ENCODE measurements at regions not wholly inside any gene's neighbourhood (a gene's known extent, or its start where the extent isn't known, plus 50 kb on each side); places are given as distances from the start of the nearest gene placed in this dataset.
"Not testable (repeated sequence)": the region's sequence is repeated elsewhere in the genome, so short reads cannot be mapped to it uniquely, and the experiment has no call there.

DNA sequence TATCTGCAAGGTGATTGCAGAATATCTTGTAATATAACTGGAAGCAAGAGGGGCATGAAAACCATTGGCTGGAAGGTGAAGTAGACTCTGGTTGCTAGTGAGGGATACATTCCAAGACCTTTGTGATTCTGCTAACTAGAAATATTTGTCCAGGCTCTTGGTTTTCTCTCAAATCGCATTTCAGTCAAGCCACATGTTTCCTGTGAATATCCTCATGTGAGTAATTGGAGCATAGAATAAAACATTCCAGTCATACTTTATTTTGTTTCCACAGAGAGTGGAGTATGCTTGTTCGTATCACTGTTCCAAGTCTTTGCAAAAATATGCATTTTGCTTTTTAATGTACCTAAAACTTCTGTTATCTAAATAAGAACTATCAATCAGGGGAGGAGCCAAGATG lies 850.0 kb downstream of the EPHA3 start (continued):
- TF ChIP-seq, protein P1, sequence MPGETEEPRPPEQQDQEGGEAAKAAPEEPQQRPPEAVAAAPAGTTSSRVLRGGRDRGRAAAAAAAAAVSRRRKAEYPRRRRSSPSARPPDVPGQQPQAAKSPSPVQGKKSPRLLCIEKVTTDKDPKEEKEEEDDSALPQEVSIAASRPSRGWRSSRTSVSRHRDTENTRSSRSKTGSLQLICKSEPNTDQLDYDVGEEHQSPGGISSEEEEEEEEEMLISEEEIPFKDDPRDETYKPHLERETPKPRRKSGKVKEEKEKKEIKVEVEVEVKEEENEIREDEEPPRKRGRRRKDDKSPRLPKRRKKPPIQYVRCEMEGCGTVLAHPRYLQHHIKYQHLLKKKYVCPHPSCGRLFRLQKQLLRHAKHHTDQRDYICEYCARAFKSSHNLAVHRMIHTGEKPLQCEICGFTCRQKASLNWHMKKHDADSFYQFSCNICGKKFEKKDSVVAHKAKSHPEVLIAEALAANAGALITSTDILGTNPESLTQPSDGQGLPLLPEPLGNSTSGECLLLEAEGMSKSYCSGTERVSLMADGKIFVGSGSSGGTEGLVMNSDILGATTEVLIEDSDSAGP (CRISPR knock-in tag; IDR thresholded peaks at IDR 0.05), result no peak
- TF ChIP-seq ZNF311 (CRISPR knock-in tag; IDR thresholded peaks at IDR 0.05), result no peak
- TF ChIP-seq, protein P2, sequence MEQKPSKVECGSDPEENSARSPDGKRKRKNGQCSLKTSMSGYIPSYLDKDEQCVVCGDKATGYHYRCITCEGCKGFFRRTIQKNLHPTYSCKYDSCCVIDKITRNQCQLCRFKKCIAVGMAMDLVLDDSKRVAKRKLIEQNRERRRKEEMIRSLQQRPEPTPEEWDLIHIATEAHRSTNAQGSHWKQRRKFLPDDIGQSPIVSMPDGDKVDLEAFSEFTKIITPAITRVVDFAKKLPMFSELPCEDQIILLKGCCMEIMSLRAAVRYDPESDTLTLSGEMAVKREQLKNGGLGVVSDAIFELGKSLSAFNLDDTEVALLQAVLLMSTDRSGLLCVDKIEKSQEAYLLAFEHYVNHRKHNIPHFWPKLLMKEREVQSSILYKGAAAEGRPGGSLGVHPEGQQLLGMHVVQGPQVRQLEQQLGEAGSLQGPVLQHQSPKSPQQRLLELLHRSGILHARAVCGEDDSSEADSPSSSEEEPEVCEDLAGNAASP (IDR thresholded peaks at IDR 0.05), result no peak
- TF ChIP-seq ASH1L (IDR thresholded peaks at IDR 0.05; ENCODE audit: borderline replicate concordance, low read depth, partially characterized antibody), result no peak
- no peak for TF ChIP-seq HDAC1 (IDR thresholded peaks at IDR 0.05)
- no peak for TF ChIP-seq ILK (tag; IDR thresholded peaks at IDR 0.05; ENCODE audit: borderline replicate concordance, low read depth)
- TF ChIP-seq CHCHD3 (CRISPR knock-in tag; IDR thresholded peaks at IDR 0.05), result no peak
- no peak for TF ChIP-seq SMARCB1 (IDR thresholded peaks at IDR 0.05; ENCODE audit: insufficient read length, low read depth)
- no peak for TF ChIP-seq SMARCA5 (IDR thresholded peaks at IDR 0.05)
- no peak for TF ChIP-seq RAD21 (CRISPR knock-in tag; conservative IDR thresholded peaks at IDR 0.05 in 1 of 2, IDR thresholded peaks at IDR 0.05 in 1 of 2)
- TF ChIP-seq SPI1 (IDR thresholded peaks at IDR 0.05; ENCODE audit: borderline replicate concordance, low read depth, low read length), result no peak
- no peak for TF ChIP-seq PTRF (tag; IDR thresholded peaks at IDR 0.05)

DNA sequence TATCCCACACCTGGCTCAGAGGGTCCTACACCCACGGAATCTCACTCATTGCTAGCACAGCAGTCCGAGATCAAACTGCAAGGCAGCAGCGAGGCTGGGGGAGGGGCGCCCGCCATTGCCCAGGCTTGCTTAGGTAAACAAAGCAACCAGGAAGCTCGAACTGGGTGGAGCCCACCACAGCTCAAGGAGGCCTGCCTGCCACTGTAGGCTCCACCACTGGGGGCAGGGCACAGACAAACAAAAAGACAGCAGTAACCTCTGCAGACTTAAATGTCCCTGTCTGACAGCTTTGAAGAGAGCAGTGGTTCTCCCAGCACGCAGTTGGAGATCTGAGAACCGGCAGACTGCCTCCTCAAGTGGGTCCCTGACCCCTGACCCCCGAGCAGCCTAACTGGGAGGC lies 850.7 kb downstream of the EPHA3 start:
- H3K4me3 ChIP-seq; H3K9me3 ChIP-seq (replicated peaks; ENCODE audit: control insufficient read depth, insufficient read depth, low read depth, low read length); BruUV-seq (replicated peaks); POLR2A ChIA-PET; CTCF ChIA-PET (ENCODE audit: low intra/inter-chr PET ratio); intact Hi-C loops (cut with micrococcal nuclease); in situ Hi-C loops (cut with MboI); H3K4me1 ChIP-seq (replicated peaks in 1 of 2; ENCODE audit: control insufficient read depth in 2 of 2, insufficient read depth in 2 of 2, low read length in 2 of 2); ATAC-seq; H3K9ac ChIP-seq (ENCODE audit: insufficient read depth in 1 of 2, low read depth in 2 of 2, low read length in 2 of 2); H3K9me1 ChIP-seq (ENCODE audit: control insufficient read depth, insufficient read depth, low read length); DNase-seq (ENCODE audit: extremely low read depth in 1 of 4, low spot score in 3 of 4); FAIRE-seq; H2AFZ ChIP-seq (ENCODE audit: low read depth, low read length); H3K4me2 ChIP-seq (ENCODE audit: insufficient read depth, low read length); H4K20me1 ChIP-seq (replicated peaks; ENCODE audit: control insufficient read depth, insufficient read depth, low read length); H3K27me3 ChIP-seq (ENCODE audit: control insufficient read depth in 2 of 2, insufficient read depth in 2 of 2, low read length in 2 of 2); H3K79me2 ChIP-seq (ENCODE audit: control insufficient read depth, insufficient read depth, low read length); H3K36me3 ChIP-seq (ENCODE audit: control insufficient read depth, insufficient read depth, low read length); H3K27ac ChIP-seq (ENCODE audit: extremely low read depth, low read depth, low read length): not testable (repeated sequence)
- WGBS (ENCODE audit: insufficient coverage, low coverage, missing lambda C conversion rate), result 0% methylated on average over 2 of the region's 9 CpGs
